H9 (cell line): ENCODE measurements at regions not wholly inside any gene's neighbourhood (a gene's known extent, or its start where the extent isn't known, plus 50 kb on each side); places are given as distances from the start of the nearest gene placed in this dataset.

Experiments used
- DNase-seq: peaks from one replicate; pipeline ENCODE4 v3.0.0-alpha.2; 2017
- H2AFZ ChIP-seq: one replicate; pipeline ENCODE4 v1.6.1; 2013; ENCODE audit warnings: mild to moderate bottlenecking, low read length, control low read depth, moderate library complexity
- H2AK5ac ChIP-seq: 2 replicates; pipeline ENCODE4 v1.6.1; 2013; ENCODE audit warnings: low read length, control low read depth, mixed read lengths; ENCODE audit not compliant: insufficient read length
- H2BK120ac ChIP-seq: one replicate; pipeline ENCODE4 v1.6.1; 2013; ENCODE audit warnings: low read depth, mild to moderate bottlenecking, low read length, control low read depth, inconsistent platforms; ENCODE audit not compliant: poor library complexity, severe bottlenecking
- H2BK12ac ChIP-seq: 2 replicates; pipeline ENCODE4 v1.6.1; 2013; ENCODE audit warnings: low read length, control low read depth, mixed read lengths, low read depth; ENCODE audit not compliant: insufficient read length
- H2BK15ac ChIP-seq: 2 replicates; pipeline ENCODE4 v1.6.1; 2013; ENCODE audit warnings: low read depth, low read length, control low read depth
- H2BK20ac ChIP-seq: one replicate; pipeline ENCODE4 v1.6.1; 2013; ENCODE audit warnings: low read depth, mild to moderate bottlenecking, low read length, control low read depth, inconsistent platforms; ENCODE audit not compliant: poor library complexity, severe bottlenecking
- H2BK5ac ChIP-seq: 2 replicates; pipeline ENCODE4 v1.6.1; 2013; ENCODE audit warnings: low read length, control low read depth, mixed read lengths; ENCODE audit not compliant: insufficient read length
- H3K14ac ChIP-seq: 2 replicates; pipeline ENCODE4 v1.6.1; 2013; ENCODE audit warnings: low read length, control low read depth; ENCODE audit not compliant: insufficient read depth
- H3K18ac ChIP-seq: 2 replicates; pipeline ENCODE4 v1.6.1; 2013; ENCODE audit warnings: low read depth, mild to moderate bottlenecking, mixed read lengths, low read length, control low read depth; ENCODE audit not compliant: insufficient read length
- H3K23ac ChIP-seq: 2 replicates; pipeline ENCODE4 v1.6.1; 2013; ENCODE audit warnings: low read length, control low read depth, mixed read lengths, low read depth; ENCODE audit not compliant: insufficient read length
- H3K23me2 ChIP-seq: 2 replicates; pipeline ENCODE4 v1.6.1; 2013; ENCODE audit warnings: low read depth, mild to moderate bottlenecking, mixed read lengths, low read length, control low read depth; ENCODE audit not compliant: insufficient read length, poor library complexity, severe bottlenecking
- H3K27ac ChIP-seq: 2 replicates; pipeline ENCODE4 v1.5.1; 2013; ENCODE audit warnings: low read length, control low read depth, mixed read lengths, low read depth; ENCODE audit not compliant: insufficient read length
- H3K27me3 ChIP-seq: 2 replicates; pipeline ENCODE4 v1.6.1; 2013; ENCODE audit warnings: low read length, control low read depth, inconsistent platforms; ENCODE audit not compliant: insufficient read depth
- H3K4ac ChIP-seq: 2 replicates; pipeline ENCODE4 v1.6.1; 2013; ENCODE audit warnings: low read depth, mild to moderate bottlenecking, control low read depth, inconsistent platforms, low read length, moderate library complexity
- H3K4me1 ChIP-seq: 2 replicates; pipeline ENCODE4 v1.6.1; 2013; ENCODE audit warnings: low read length, control low read depth, inconsistent platforms; ENCODE audit not compliant: insufficient read depth
- H3K4me2 ChIP-seq: 2 replicates; pipeline ENCODE4 v1.6.1; 2013; ENCODE audit warnings: low read length, control low read depth, mixed read lengths; ENCODE audit not compliant: insufficient read length, insufficient read depth
- H3K56ac ChIP-seq: 2 replicates; pipeline ENCODE4 v1.6.1; 2013; ENCODE audit warnings: low read depth, mild to moderate bottlenecking, mixed read lengths, low read length, control low read depth; ENCODE audit not compliant: insufficient read length
- H3K79me1 ChIP-seq: 2 replicates; pipeline ENCODE4 v1.6.1; 2013; ENCODE audit warnings: low read depth, mild to moderate bottlenecking, moderate library complexity, low read length, control low read depth, inconsistent platforms; ENCODE audit not compliant: insufficient read depth, poor library complexity, severe bottlenecking
- H3K79me2 ChIP-seq: 2 replicates; pipeline ENCODE4 v1.6.1; 2013; ENCODE audit warnings: low read length, control low read depth, inconsistent platforms; ENCODE audit not compliant: insufficient read depth
- H3K9ac ChIP-seq: 2 replicates; pipeline ENCODE4 v1.6.1; 2013; ENCODE audit warnings: low read length, control low read depth, mixed read lengths; ENCODE audit not compliant: insufficient read length; ENCODE audit errors: extremely low read depth
- H3K9me3 ChIP-seq: one replicate; pipeline ENCODE4 v1.6.1; 2013; ENCODE audit warnings: low read depth, low read length, inconsistent platforms; ENCODE audit not compliant: control insufficient read depth
- H3T11ph ChIP-seq: one replicate; pipeline ENCODE4 v1.6.1; 2013; ENCODE audit warnings: mild to moderate bottlenecking, low read length, control low read depth, inconsistent platforms
- H4K20me1 ChIP-seq: one replicate; pipeline ENCODE4 v1.6.1; 2013; ENCODE audit not compliant: control insufficient read depth, insufficient read length, insufficient read depth
- H4K5ac ChIP-seq: 2 replicates; pipeline ENCODE4 v1.6.1; 2013; ENCODE audit warnings: low read depth, mild to moderate bottlenecking, mixed read lengths, low read length, control low read depth; ENCODE audit not compliant: insufficient read length
- H4K8ac ChIP-seq: replicated peaks from 2 replicates; pipeline ENCODE4 v1.6.1; 2013; ENCODE audit warnings: low read length, control low read depth, mixed read lengths, low read depth; ENCODE audit not compliant: insufficient read length
- H4K91ac ChIP-seq: 2 replicates; pipeline ENCODE4 v1.6.1; 2013; ENCODE audit warnings: low read depth, mild to moderate bottlenecking, moderate library complexity, mixed read lengths, low read length, control low read depth; ENCODE audit not compliant: insufficient read length
- H3K27ac Mint-ChIP-seq, 3 experiments: 2 replicates in 2 of 3; 3 replicates in 1 of 3; pipeline ENCODE4 v1.8.0; 2020 to 2021; ENCODE audit warnings: mixed read lengths in 3 of 3, mild to moderate bottlenecking in 1 of 3, moderate library complexity in 1 of 3
- H3K27me3 Mint-ChIP-seq: 2 replicates; pipeline ENCODE4 v1.8.0; 2021; ENCODE audit warnings: low read depth, mild to moderate bottlenecking, moderate library complexity, mixed read lengths
- H3K36me3 Mint-ChIP-seq, 3 experiments: 2 replicates in 2 of 3; 3 replicates in 1 of 3; pipeline ENCODE4 v1.8.0; 2020 to 2021; ENCODE audit warnings: low read depth in 3 of 3, mixed read lengths in 3 of 3; ENCODE audit not compliant: insufficient read depth in 1 of 3
- H3K4me1 Mint-ChIP-seq, 2 experiments: 2 replicates each; pipeline ENCODE4 v1.8.0; 2020; ENCODE audit warnings: mixed read lengths in 2 of 2
- H3K4me3 Mint-ChIP-seq, 2 experiments: 2 replicates in 1 of 2; 3 replicates in 1 of 2; pipeline ENCODE4 v1.8.0; 2020 to 2021; ENCODE audit warnings: mild to moderate bottlenecking in 2 of 2, mixed read lengths in 2 of 2, moderate library complexity in 1 of 2
- H3K9me3 Mint-ChIP-seq, 2 experiments: 2 replicates in 1 of 2; 3 replicates in 1 of 2; pipeline ENCODE4 v1.8.0; 2020; ENCODE audit warnings: mild to moderate bottlenecking in 2 of 2, mixed read lengths in 2 of 2, moderate library complexity in 1 of 2
- CTCF ChIP-seq: fragments of 200-600 bp; sonication (generic); conservative IDR thresholded peaks from 3 replicates; pipeline ENCODE4 v1.8.0; 2021; ENCODE audit warnings: antibody characterized with exemption, mild to moderate bottlenecking

- no peak overlapping the region for H2BK15ac ChIP-seq
- no peaks in the 10 kb centered on the region for H3K79me2 ChIP-seq
- Mint-ChIP-seq H3K4me1 (peaks cover 14 to 20% of the 10 kb centered on the region in 2 experiments), H3K9me3 (peaks cover 9 to 11% of the 10 kb centered on the region in 2 experiments), H3K27ac (no peak overlapping the region; a peak in 1 of 7 replicates), H3K4me3 (no peak overlapping the region), H3K27me3 (no peaks in the 10 kb centered on the region), H3K36me3 (peaks cover 1 to 8% (median 2%) of the 10 kb centered on the region in 3 experiments; a peak in 4 of 7 replicates)
- H3K14ac ChIP-seq, result no peak overlapping the region
- no peak overlapping the region for H3K27ac ChIP-seq
- H2AK5ac ChIP-seq, result no peak overlapping the region
- H4K8ac ChIP-seq, result no peak overlapping the region
- no peak overlapping the region for H4K91ac ChIP-seq
- H3K56ac ChIP-seq, result no peak overlapping the region
- H4K5ac ChIP-seq, result no peak overlapping the region
- H2AFZ ChIP-seq, result no peak overlapping the region
- no peak for TF ChIP-seq CTCF
- no peak overlapping the region for H2BK5ac ChIP-seq
- no peaks in the 10 kb centered on the region for H4K20me1 ChIP-seq
- no peaks in the 10 kb centered on the region for H3K9me3 ChIP-seq
- H3K9ac ChIP-seq, result no peak overlapping the region
- no peak overlapping the region for H3K4ac ChIP-seq
- no peak overlapping the region for H3K18ac ChIP-seq
- no peak for DNase-seq
- no peak overlapping the region for H2BK120ac ChIP-seq
- peak overlapping the region; percentile 31 for H3K23ac ChIP-seq
- H3K4me2 ChIP-seq, result no peak overlapping the region
- no peaks in the 10 kb centered on the region for H3K27me3 ChIP-seq
- no peak overlapping the region for H3T11ph ChIP-seq
- no peaks in the 10 kb centered on the region for H3K79me1 ChIP-seq
- no peaks in the 10 kb centered on the region for H3K23me2 ChIP-seq
- H2BK20ac ChIP-seq, result no peak overlapping the region
- H2BK12ac ChIP-seq, result no peak overlapping the region
- no peaks in the 10 kb centered on the region; the same call in 1 of the 2 replicates for H3K4me1 ChIP-seq
These were observed 213.8 kb downstream of the NEBL start for GRCh38 chr10:20683345-20683744.
